GM12875 (cell line): ENCODE measurements at regions not wholly inside any gene's neighbourhood (a gene's known extent, or its start where the extent isn't known, plus 50 kb on each side); places are given as distances from the start of the nearest gene placed in this dataset.
"Not testable (repeated sequence)": the region's sequence is repeated elsewhere in the genome, so short reads cannot be mapped to it uniquely, and the experiment has no call there.

Source experiments
- H3K4me3 ChIP-seq: one replicate; pipeline ENCODE4 v1.5.1; 2011; ENCODE audit warnings: low read depth, low read length, control low read depth
- TF ChIP-seq, protein P1 (sequence below): IDR thresholded peaks from 2 replicates; pipeline ENCODE4 v1.5.1; 2011; ENCODE audit warnings: low read depth, mild to moderate bottlenecking, control low read depth, inconsistent platforms, low read length, moderate library complexity, borderline replicate concordance; ENCODE audit not compliant: insufficient read depth

DNA sequence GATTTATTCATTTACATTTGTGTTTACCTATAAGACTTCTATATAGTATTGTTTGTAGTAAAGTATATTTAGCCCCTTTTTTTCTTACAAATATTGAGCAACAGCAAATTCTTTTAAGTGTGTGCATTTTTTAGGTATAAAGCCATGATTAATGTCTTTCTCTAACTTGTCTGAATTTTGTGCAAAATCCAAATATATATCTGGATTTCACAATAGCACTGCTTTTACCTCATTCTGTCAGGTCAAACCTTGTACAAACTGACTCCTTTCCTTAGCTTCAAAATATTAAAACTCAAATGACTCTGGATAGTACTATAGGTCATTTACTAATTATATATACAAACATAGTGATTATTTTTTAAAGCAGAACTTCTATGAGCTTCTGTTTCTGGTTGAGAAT is 563.0 kb upstream of the SPRY2 start:
- H3K4me3 ChIP-seq = no peak overlapping the region
- TF ChIP-seq, protein P1, sequence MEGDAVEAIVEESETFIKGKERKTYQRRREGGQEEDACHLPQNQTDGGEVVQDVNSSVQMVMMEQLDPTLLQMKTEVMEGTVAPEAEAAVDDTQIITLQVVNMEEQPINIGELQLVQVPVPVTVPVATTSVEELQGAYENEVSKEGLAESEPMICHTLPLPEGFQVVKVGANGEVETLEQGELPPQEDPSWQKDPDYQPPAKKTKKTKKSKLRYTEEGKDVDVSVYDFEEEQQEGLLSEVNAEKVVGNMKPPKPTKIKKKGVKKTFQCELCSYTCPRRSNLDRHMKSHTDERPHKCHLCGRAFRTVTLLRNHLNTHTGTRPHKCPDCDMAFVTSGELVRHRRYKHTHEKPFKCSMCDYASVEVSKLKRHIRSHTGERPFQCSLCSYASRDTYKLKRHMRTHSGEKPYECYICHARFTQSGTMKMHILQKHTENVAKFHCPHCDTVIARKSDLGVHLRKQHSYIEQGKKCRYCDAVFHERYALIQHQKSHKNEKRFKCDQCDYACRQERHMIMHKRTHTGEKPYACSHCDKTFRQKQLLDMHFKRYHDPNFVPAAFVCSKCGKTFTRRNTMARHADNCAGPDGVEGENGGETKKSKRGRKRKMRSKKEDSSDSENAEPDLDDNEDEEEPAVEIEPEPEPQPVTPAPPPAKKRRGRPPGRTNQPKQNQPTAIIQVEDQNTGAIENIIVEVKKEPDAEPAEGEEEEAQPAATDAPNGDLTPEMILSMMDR = no peak

DNA sequence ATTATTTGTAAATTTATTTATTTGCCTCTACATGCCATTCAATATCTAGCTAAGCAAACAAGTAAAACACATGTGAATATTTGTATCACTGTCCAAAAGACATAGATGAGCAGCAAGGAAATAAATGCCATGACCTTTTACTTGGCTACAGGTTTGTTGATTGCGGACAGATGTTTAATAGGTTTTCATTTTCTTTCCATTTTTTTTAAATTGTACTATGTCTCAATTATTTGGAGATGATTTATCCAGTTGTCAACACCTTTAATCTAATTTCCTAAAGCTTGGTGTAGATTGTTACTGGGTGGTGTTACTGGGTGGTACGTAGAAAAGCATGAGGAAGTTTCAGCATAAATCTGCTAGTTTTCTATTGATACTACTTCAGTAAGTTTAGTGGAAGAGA is 560.6 kb upstream of the SPRY2 start:
- TF ChIP-seq, protein P1 = no peak
- no peak overlapping the region for H3K4me3 ChIP-seq

DNA sequence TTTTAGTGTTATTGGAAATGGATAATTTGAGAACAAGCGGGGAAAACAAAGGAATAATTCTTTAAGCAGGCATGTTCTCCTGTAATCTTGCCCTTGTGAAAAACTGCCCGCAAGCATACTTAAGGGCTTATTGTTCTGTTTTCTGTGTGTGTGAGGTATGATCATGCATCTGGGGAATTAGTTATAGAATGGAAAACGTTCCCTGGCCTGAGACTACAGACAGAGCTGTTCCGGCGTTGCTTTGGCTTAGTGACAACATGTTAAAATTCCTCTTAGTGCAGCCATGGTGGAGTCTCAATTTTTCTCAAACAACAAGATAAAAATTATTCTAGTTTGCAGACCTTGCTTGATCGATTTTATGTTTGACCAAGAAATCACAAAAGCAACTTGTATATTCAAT is 560.2 kb upstream of the SPRY2 start:
- H3K4me3 ChIP-seq = no peak overlapping the region
- TF ChIP-seq, protein P1 = no peak

- no peak overlapping the region for H3K4me3 ChIP-seq
- TF ChIP-seq, protein P1 = no peak
These were observed 559.6 kb upstream of the SPRY2 start for GRCh38 chr13:80900561-80900960.

DNA sequence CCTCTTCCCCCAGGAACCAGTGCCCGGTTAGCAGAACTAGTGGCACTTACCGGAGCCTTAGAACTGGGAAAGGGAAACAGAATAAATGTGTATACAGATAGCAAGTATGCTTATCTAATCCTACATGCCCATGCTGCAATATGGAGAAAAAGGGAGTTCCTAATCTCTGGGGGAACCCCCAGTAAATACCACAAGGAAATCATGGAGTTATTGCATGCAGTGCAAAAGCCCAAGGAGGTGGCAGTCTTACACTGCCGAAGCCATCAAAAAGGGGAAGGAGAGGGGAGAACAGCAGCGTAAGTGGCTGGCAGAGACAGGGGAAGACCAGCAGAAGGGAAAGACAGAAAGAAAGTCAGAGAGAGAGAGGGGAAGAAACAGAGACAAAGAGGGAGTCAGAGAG is 556.7 kb upstream of the SPRY2 start:
- not testable (repeated sequence) for H3K4me3 ChIP-seq

GRCh38 chr13:80894917-80895316 is 554.0 kb upstream of the SPRY2 start:
- TF ChIP-seq, protein P1 = no peak
- H3K4me3 ChIP-seq = no peak overlapping the region

- TF ChIP-seq, protein P1 = no peak
- H3K4me3 ChIP-seq = no peak overlapping the region
These were observed 548.9 kb upstream of the SPRY2 start for GRCh38 chr13:80889829-80890228.

DNA sequence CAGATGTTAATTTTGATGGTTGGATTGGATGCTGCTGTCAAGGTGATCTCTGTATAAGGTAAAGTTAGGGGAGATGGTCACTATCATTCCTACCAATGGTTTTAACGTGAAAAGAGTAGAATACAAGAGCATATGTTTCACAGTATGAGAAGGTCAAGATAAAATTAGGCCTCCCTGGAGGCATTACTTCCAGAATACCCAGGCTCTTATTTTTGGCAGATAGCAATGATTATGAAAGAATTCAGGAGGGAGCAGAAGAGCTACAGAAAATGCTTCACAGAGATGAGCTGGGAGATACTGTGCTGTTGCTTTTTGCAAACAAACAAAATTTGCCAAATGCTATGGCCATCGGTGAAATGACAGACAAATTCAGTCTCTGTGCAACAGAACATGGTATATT is 547.5 kb upstream of the SPRY2 start:
- TF ChIP-seq, protein P1 = no peak

More for the DNA sequence above, 547.5 kb upstream of the SPRY2 start:
- no peak overlapping the region for H3K4me3 ChIP-seq
